SK-N-SH treated with all-trans-retinoic acid at 6 μM for 48 hours (cell line): ENCODE measurements at regions not wholly inside any gene's neighbourhood (a gene's known extent, or its start where the extent isn't known, plus 50 kb on each side); places are given as distances from the start of the nearest gene placed in this dataset.

Source experiments
- ARNTL ChIP-seq: fragments of 450-650 bp; formaldehyde crosslinking; IDR thresholded peaks from 2 replicates; pipeline ENCODE4 v1.5.0; 2020; ENCODE audit warnings: low read depth, mild to moderate bottlenecking, moderate library complexity, borderline replicate concordance
- BACH2 ChIP-seq: fragments of 250-450 bp; sonication (Bioruptor Pico); IDR thresholded peaks from 2 replicates; pipeline ENCODE4 v1.9.0; 2021; ENCODE audit warnings: mild to moderate bottlenecking, borderline replicate concordance
- CREB5 ChIP-seq: fragments of 250-450 bp; sonication (Bioruptor Pico); IDR thresholded peaks from 2 replicates; pipeline ENCODE4 v1.5.1; 2020; ENCODE audit warnings: low read depth, mild to moderate bottlenecking, moderate library complexity
- CSDC2 ChIP-seq: fragments of 250-450 bp; sonication (Bioruptor Pico); IDR thresholded peaks from 2 replicates; pipeline ENCODE4 v1.5.0; 2020; ENCODE audit warnings: mild to moderate bottlenecking, moderate library complexity
- ESRRG ChIP-seq: fragments of 250-450 bp; sonication (Bioruptor Pico); IDR thresholded peaks from 2 replicates; pipeline ENCODE4 v1.6.1; 2021; ENCODE audit warnings: mild to moderate bottlenecking
- GLIS3 ChIP-seq: fragments of 250-450 bp; sonication (Bioruptor Pico); IDR thresholded peaks from 2 replicates; pipeline ENCODE4 v1.5.0; 2020; ENCODE audit warnings: mild to moderate bottlenecking, moderate library complexity
- ISL1 ChIP-seq: fragments of 250-450 bp; sonication (Bioruptor Pico); IDR thresholded peaks from 2 replicates; pipeline ENCODE4 v2.1.2; 2022; ENCODE audit warnings: mild to moderate bottlenecking, moderate library complexity
- PATZ1 ChIP-seq: fragments of 250-450 bp; sonication (Bioruptor Pico); IDR thresholded peaks from 2 replicates; pipeline ENCODE4 v1.8.0; 2020; ENCODE audit warnings: mild to moderate bottlenecking, moderate library complexity, borderline replicate concordance
- POU6F1 ChIP-seq: fragments of 250-450 bp; sonication (Bioruptor Pico); IDR thresholded peaks from 2 replicates; pipeline ENCODE4 v1.8.0; 2021; ENCODE audit warnings: low read depth, mild to moderate bottlenecking, moderate library complexity, borderline replicate concordance
- RARB ChIP-seq: fragments of 250-450 bp; sonication (Bioruptor Pico); IDR thresholded peaks from 2 replicates; pipeline ENCODE4 v1.8.0; 2021; ENCODE audit warnings: mild to moderate bottlenecking, moderate library complexity
- SNAI2 ChIP-seq: fragments of 250-450 bp; sonication (Bioruptor Pico); IDR thresholded peaks from 2 replicates; pipeline ENCODE4 v1.5.0; 2020; ENCODE audit warnings: mild to moderate bottlenecking, moderate library complexity
- TCF4 ChIP-seq: fragments of 250-450 bp; sonication (Bioruptor Pico); IDR thresholded peaks from 2 replicates; pipeline ENCODE4 v1.8.0; 2021; ENCODE audit warnings: mild to moderate bottlenecking, moderate library complexity, borderline replicate concordance
- TOX ChIP-seq: fragments of 250-450 bp; sonication (Bioruptor Pico); IDR thresholded peaks from 2 replicates; pipeline ENCODE4 v1.8.0; 2021; ENCODE audit warnings: mild to moderate bottlenecking, moderate library complexity, borderline replicate concordance

- TF ChIP-seq ARNTL = no peak
- TF ChIP-seq GLIS3 = no peak
- no peak for TF ChIP-seq PATZ1 (CRISPR knock-in tag)
- TF ChIP-seq ESRRG (CRISPR knock-in tag) = no peak
- no peak for TF ChIP-seq BACH2 (CRISPR knock-in tag)
- TF ChIP-seq CSDC2 (CRISPR knock-in tag) = no peak
- TF ChIP-seq TCF4 (CRISPR knock-in tag) = no peak
- TF ChIP-seq RARB (CRISPR knock-in tag) = no peak
- no peak for TF ChIP-seq CREB5 (CRISPR knock-in tag)
- no peak for TF ChIP-seq POU6F1 (CRISPR knock-in tag)
- TF ChIP-seq ISL1 (CRISPR knock-in tag) = no peak
- TF ChIP-seq TOX (CRISPR knock-in tag) = no peak
- TF ChIP-seq SNAI2 = no peak
Measured at GRCh38 chr4:72902354-72902753, 167.2 kb downstream of the COX18 start.
